Breast epithelium (tissue), 4 donors: ENCODE measurements at regions not wholly inside any gene's neighbourhood (a gene's known extent, or its start where the extent isn't known, plus 50 kb on each side); places are given as distances from the start of the nearest gene placed in this dataset.

ENCODE experiments used
- DNase-seq, 2 donors: peaks; one replicate each; pipeline ENCODE4 v3.0.0-alpha.2; 2019; ENCODE audit warnings: low spot score in 2 of 2
- H3K27ac ChIP-seq, 2 donors: fragments of 200-600 bp; sonication (generic) in 1 of 2; one replicate each; pipeline ENCODE4 v1.5.1; 2016 to 2019; ENCODE audit warnings: mild to moderate bottlenecking in 1 of 2
- H3K27me3 ChIP-seq, 2 donors: fragments of 200-600 bp; sonication (generic) in 1 of 2; one replicate each; pipeline versions ENCODE4 v1.5.1 to v1.6.0; 2017 to 2019; ENCODE audit warnings: control low read depth in 1 of 2, mild to moderate bottlenecking in 1 of 2
- H3K36me3 ChIP-seq: fragments of 200-600 bp; one replicate; pipeline ENCODE4 v1.5.1; 2019
- H3K4me1 ChIP-seq, 2 donors: fragments of 200-600 bp; sonication (generic); one replicate each; pipeline ENCODE4 v1.5.1; 2016 to 2019; ENCODE audit warnings: control low read depth in 1 of 2
- H3K4me3 ChIP-seq, 3 donors: fragments of 200-600 bp; sonication (generic); 1 replicate in 2 of 3; 2 replicates in 1 of 3; pipeline ENCODE4 v1.5.1; 2016 to 2019; ENCODE audit warnings: mild to moderate bottlenecking in 3 of 3, moderate library complexity in 2 of 3
- H3K9me3 ChIP-seq, 2 donors: fragments of 200-600 bp; sonication (generic) in 1 of 2; one replicate each; pipeline ENCODE4 v1.5.1; 2016 to 2019; ENCODE audit warnings: control low read depth in 1 of 2
- POLR2A ChIP-seq: fragments of 450-650 bp; IDR thresholded peaks from one replicate; pipeline ENCODE4 v1.6.1; 2016; ENCODE audit warnings: antibody characterized with exemption, mild to moderate bottlenecking, moderate library complexity
- POLR2AphosphoS5 ChIP-seq, 3 donors: sonication (generic); formaldehyde crosslinking; IDR thresholded peaks; one replicate each; pipeline ENCODE4 v1.6.1; 2017; ENCODE audit warnings: antibody characterized with exemption in 3 of 3
- intact Hi-C: fragments of 100-400 bp; cut with DNase I; formaldehyde crosslinking; loops from one replicate; pipeline ENCODE4 v1.15.1; 2023; ENCODE audit warnings: low total_unique reads
- TF ChIP-seq, protein P1 (sequence below), 3 donors: fragments of 450-650 bp; IDR thresholded peaks; one replicate each; pipeline ENCODE4 v1.5.1; 2016 to 2017; ENCODE audit warnings: antibody characterized with exemption in 3 of 3, mild to moderate bottlenecking in 3 of 3, moderate library complexity in 3 of 3

DNA sequence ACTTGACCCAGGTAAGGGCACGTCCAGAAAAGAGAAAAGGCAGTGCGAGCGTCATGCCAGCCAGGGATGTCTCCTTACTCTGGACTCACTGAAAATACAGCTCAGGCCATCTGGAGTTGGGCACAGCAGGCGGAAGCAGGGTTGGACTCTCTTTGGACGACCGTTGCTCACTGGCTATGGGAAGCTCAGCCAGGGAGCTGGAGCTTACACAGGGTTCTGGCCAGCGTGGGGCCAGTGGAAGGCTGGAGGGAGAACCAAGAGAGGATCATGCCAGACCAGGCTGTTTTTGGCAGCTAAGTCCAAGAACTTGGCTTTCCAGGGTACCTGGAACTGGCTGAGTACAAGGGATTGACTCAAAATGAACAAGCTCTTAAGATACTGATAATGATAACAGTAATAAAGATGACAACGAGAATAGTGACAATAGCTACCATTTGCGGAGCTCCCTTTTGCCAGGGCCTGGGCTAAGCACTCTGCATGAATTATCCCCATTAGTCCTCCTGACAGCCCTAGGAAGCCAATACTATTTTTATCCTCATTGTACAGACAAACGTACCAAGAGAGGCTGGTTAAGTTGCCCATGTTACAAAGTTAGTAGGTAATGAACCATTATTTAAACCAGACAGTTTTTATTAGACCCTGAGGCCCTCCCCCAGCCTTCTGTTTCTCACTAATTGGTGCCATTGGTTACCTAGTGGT lies 177.6 kb downstream of the PTPN20 start:
- Histone ChIP-seq H3K36me3 (no peaks in the 10 kb centered on the region), H3K9me3 (no peaks in the 10 kb centered on the region), H3K4me1 (no peaks in the 10 kb centered on the region), H3K4me3 (no peak overlapping the region), H3K27me3 (no peaks in the 10 kb centered on the region), H3K27ac (no peak overlapping the region)
- intact Hi-C loops: no loop called here
- no peak for DNase-seq
- TF ChIP-seq POLR2A: no peak
- TF ChIP-seq, protein P1, sequence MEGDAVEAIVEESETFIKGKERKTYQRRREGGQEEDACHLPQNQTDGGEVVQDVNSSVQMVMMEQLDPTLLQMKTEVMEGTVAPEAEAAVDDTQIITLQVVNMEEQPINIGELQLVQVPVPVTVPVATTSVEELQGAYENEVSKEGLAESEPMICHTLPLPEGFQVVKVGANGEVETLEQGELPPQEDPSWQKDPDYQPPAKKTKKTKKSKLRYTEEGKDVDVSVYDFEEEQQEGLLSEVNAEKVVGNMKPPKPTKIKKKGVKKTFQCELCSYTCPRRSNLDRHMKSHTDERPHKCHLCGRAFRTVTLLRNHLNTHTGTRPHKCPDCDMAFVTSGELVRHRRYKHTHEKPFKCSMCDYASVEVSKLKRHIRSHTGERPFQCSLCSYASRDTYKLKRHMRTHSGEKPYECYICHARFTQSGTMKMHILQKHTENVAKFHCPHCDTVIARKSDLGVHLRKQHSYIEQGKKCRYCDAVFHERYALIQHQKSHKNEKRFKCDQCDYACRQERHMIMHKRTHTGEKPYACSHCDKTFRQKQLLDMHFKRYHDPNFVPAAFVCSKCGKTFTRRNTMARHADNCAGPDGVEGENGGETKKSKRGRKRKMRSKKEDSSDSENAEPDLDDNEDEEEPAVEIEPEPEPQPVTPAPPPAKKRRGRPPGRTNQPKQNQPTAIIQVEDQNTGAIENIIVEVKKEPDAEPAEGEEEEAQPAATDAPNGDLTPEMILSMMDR (IDR thresholded peaks at IDR 0.05): no peak
- no peak for TF ChIP-seq POLR2AphosphoS5 (IDR thresholded peaks at IDR 0.05)

DNA sequence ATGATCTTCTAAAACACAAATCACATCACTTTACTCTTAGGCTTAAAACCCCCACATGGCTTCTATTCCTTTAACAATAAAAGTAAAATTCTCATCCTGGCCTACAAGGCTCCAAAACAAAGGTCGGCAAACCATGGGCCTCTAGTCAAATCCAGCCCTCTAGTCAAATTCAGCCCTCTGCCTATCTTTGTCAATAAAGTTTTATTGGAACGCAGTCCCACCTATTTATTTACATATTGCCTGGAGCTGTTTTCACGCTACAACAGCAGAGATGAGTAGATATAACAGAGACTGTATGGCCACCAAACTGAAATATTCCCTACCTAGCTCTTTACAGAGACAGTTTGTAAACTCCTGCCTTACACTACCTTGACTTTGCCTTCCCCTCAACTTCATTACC lies 178.8 kb downstream of the PTPN20 start:
- Histone ChIP-seq H3K27me3 (no peaks in the 10 kb centered on the region), H3K4me3 (no peak overlapping the region), H3K4me1 (no peaks in the 10 kb centered on the region), H3K36me3 (no peaks in the 10 kb centered on the region), H3K9me3 (no peaks in the 10 kb centered on the region), H3K27ac (no peak overlapping the region)
- TF ChIP-seq POLR2AphosphoS5 (IDR thresholded peaks at IDR 0.05): no peak
- TF ChIP-seq POLR2A: no peak
- TF ChIP-seq, protein P1 (IDR thresholded peaks at IDR 0.05): no peak
- intact Hi-C loops: no loop called here
- DNase-seq: no peak

DNA sequence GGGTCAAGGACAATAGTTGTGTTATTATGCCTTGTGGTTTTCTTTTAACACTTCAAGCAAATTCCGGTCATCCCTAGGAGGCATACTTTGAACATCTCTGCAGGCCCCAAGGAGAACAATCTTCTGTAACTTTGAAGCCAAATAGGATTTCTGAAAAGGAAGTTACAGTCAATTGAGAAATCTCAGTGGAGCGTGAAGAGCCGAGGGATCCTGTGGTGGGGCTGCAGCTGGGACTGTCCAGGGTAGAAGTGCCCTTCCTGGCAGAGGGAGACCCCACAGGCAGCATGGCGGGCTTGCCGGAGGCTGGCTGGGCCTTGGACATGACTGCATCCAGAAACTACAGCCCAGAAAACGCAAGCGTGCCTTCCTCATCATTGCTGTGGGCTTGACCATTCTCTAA lies 179.7 kb downstream of the PTPN20 start:
- no peak overlapping the region for H3K27ac ChIP-seq
- TF ChIP-seq POLR2AphosphoS5 (IDR thresholded peaks at IDR 0.05) (no peak), POLR2A (no peak)
- TF ChIP-seq, protein P1 (IDR thresholded peaks at IDR 0.05): no peak
- H3K4me1 ChIP-seq: no peaks in the 10 kb centered on the region
- no peak overlapping the region for H3K4me3 ChIP-seq
- H3K36me3 ChIP-seq: no peaks in the 10 kb centered on the region
- H3K9me3 ChIP-seq: no peaks in the 10 kb centered on the region
- DNase-seq: no peak
- H3K27me3 ChIP-seq: no peaks in the 10 kb centered on the region
- intact Hi-C loops: no loop called here

- Histone ChIP-seq H3K27ac (no peak overlapping the region), H3K27me3 (no peaks in the 10 kb centered on the region), H3K4me1 (no peaks in the 10 kb centered on the region), H3K4me3 (no peak overlapping the region), H3K9me3 (no peaks in the 10 kb centered on the region), H3K36me3 (no peaks in the 10 kb centered on the region)
- TF ChIP-seq POLR2AphosphoS5 (IDR thresholded peaks at IDR 0.05) (no peak), POLR2A (no peak)
- TF ChIP-seq, protein P1 (IDR thresholded peaks at IDR 0.05): no peak
- no peak for DNase-seq
- intact Hi-C loops: no loop called here
Observed at GRCh38 chr10:47091421-47091820, 180.2 kb downstream of the PTPN20 start.

GRCh38 chr10:47092376-47092775 lies 181.1 kb downstream of the PTPN20 start:
- TF ChIP-seq POLR2AphosphoS5 (IDR thresholded peaks at IDR 0.05): no peak
- TF ChIP-seq POLR2A: no peak
- TF ChIP-seq, protein P1 (IDR thresholded peaks at IDR 0.05): no peak
- Histone ChIP-seq H3K9me3 (no peaks in the 10 kb centered on the region), H3K4me3 (no peak overlapping the region), H3K36me3 (no peaks in the 10 kb centered on the region), H3K27ac (no peak overlapping the region), H3K4me1 (no peaks in the 10 kb centered on the region), H3K27me3 (no peaks in the 10 kb centered on the region)
- DNase-seq: no peak
- intact Hi-C loops: no loop called here
